ENCODE measurements at regions not wholly inside any gene's neighbourhood (a gene's known extent, or its start where the extent isn't known, plus 50 kb on each side); places are given as distances from the start of the nearest gene placed in this dataset.

GRCh38 chr14:89029961-89030694 is 205.7 kb downstream of the TTC8 start:
- H3K27me3 ChIP-seq: peaks cover 0 to 21% of the 10 kb centered on the region in 2 donors
- H3K4me1 ChIP-seq: peaks cover 0 to 14% (median 12%) of the 10 kb centered on the region in 4 donors
- peaks cover 0 to 7% (median 0%) of the 10 kb centered on the region in 3 donors for H3K9me3 ChIP-seq
- no peak for TF ChIP-seq CTCF (IDR thresholded peaks at IDR 0.05)
- intact Hi-C loops (cut with DNase I; ENCODE audit: low total_unique reads): loop anchor here (5.0 to 10.0 kb wide), 3 partner anchors 205 to 887 kb away; no protein-coding TSS in a partner anchor
- no peaks in the 10 kb centered on the region for H3K36me3 ChIP-seq
- no peak overlapping the region for H3K4me3 ChIP-seq
- DNase-seq: no peak
- H3K27ac ChIP-seq: no peak overlapping the region

GRCh38 chr14:89030921-89031320 is 206.5 kb downstream of the TTC8 start:
- intact Hi-C loops (cut with DNase I; ENCODE audit: low total_unique reads): loop anchor here (10.0 kb wide), 1 partner anchor 204 kb away; no protein-coding TSS in a partner anchor
- no peak for TF ChIP-seq CTCF (IDR thresholded peaks at IDR 0.05)
- H3K36me3 ChIP-seq: no peaks in the 10 kb centered on the region

GRCh38 chr14:89032086-89032649 is 207.7 kb downstream of the TTC8 start:
- no peak for TF ChIP-seq CTCF (IDR thresholded peaks at IDR 0.05)
- Histone ChIP-seq H3K4me1 (peaks cover 0 to 8% (median 6%) of the 10 kb centered on the region in 4 donors), H3K9me3 (peaks cover 0 to 7% (median 0%) of the 10 kb centered on the region in 3 donors), H3K4me3 (no peak overlapping the region), H3K27ac (no peak overlapping the region), H3K27me3 (peaks cover 0 to 10% of the 10 kb centered on the region in 2 donors), H3K36me3 (no peaks in the 10 kb centered on the region)
- no peak for DNase-seq
- intact Hi-C loops (cut with DNase I; ENCODE audit: low total_unique reads): loop anchor here (10.0 kb wide), 1 partner anchor 203 kb away; no protein-coding TSS in a partner anchor

More at GRCh38 chr14:89030921-89031320, 206.5 kb downstream of the TTC8 start:
- H3K9me3 ChIP-seq: peaks cover 0 to 7% (median 0%) of the 10 kb centered on the region in 3 donors
- no peak overlapping the region for H3K4me3 ChIP-seq
- DNase-seq: no peak
- H3K27ac ChIP-seq: no peak overlapping the region
- H3K4me1 ChIP-seq: peaks cover 0 to 14% (median 12%) of the 10 kb centered on the region in 4 donors
- H3K27me3 ChIP-seq: peaks cover 0 to 23% of the 10 kb centered on the region in 2 donors

GRCh38 chr14:89033756-89034155 is 209.3 kb downstream of the TTC8 start:
- TF ChIP-seq CTCF (IDR thresholded peaks at IDR 0.05): no peak
- intact Hi-C loops (cut with DNase I; ENCODE audit: low total_unique reads): loop anchor here (10.0 kb wide), 1 partner anchor 201 kb away; no protein-coding TSS in a partner anchor
- H3K27me3 ChIP-seq: peaks cover 0 to 3% of the 10 kb centered on the region in 2 donors
- H3K4me1 ChIP-seq: no peaks in the 10 kb centered on the region
- no peak overlapping the region for H3K27ac ChIP-seq
- no peak overlapping the region for H3K4me3 ChIP-seq
- H3K9me3 ChIP-seq: peaks cover 0 to 2% (median 0%) of the 10 kb centered on the region in 3 donors
- no peaks in the 10 kb centered on the region for H3K36me3 ChIP-seq
- no peak for DNase-seq

GRCh38 chr14:89036371-89036770 is 211.9 kb downstream of the TTC8 start:
- no peak for DNase-seq
- H3K4me1 ChIP-seq: peaks cover 0 to 15% (median 10%) of the 10 kb centered on the region in 4 donors
- intact Hi-C loops (cut with DNase I; ENCODE audit: low total_unique reads): loop anchor here (10.0 kb wide), 1 partner anchor 198 kb away; no protein-coding TSS in a partner anchor
- peaks cover 0 to 3% of the 10 kb centered on the region in 2 donors for H3K27me3 ChIP-seq
- no peak overlapping the region for H3K27ac ChIP-seq
- no peak for TF ChIP-seq CTCF (IDR thresholded peaks at IDR 0.05)
- H3K36me3 ChIP-seq: no peaks in the 10 kb centered on the region
- no peaks in the 10 kb centered on the region for H3K9me3 ChIP-seq
- H3K4me3 ChIP-seq: no peak overlapping the region
